MCF 10A (cell line): ENCODE measurements at regions not wholly inside any gene's neighbourhood (a gene's known extent, or its start where the extent isn't known, plus 50 kb on each side); places are given as distances from the start of the nearest gene placed in this dataset.
"Not testable (repeated sequence)": the region's sequence is repeated elsewhere in the genome, so short reads cannot be mapped to it uniquely, and the experiment has no call there.

Experiments used
- BruUV-seq: library from RNA; stranded (reverse); fragments of 400-500 nt; replicated peaks from 2 replicates; lab custom pipeline; 2021; lab: Mats Ljungman, UMichigan
- CTCF ChIA-PET: fragments of 300-600 bp; sonication (Branson Sonifier 250); formaldehyde crosslinking; extraction: SDS; loops from one replicate; lab custom pipeline; 2021; ENCODE audit warnings: antibody characterized with exemption, inconsistent platforms; lab: Yijun Ruan, JAX
- POLR2A ChIA-PET: fragments of 300-600, 350-650 bp; sonication (Branson Sonifier 250); formaldehyde crosslinking; extraction: SDS; loops from one replicate; lab custom pipeline; 2020; ENCODE audit warnings: antibody characterized with exemption, inconsistent platforms; lab: Yijun Ruan, JAX
- DNase-seq: peaks from one replicate; pipeline ENCODE4 v3.0.0-alpha.2; 2018; ENCODE audit not compliant: unreplicated experiment
- H3K27ac Mint-ChIP-seq: one replicate; pipeline ENCODE4 v1.8.0; 2022; ENCODE audit warnings: mild to moderate bottlenecking, low read depth, mixed read lengths; ENCODE audit not compliant: unreplicated experiment
- H3K27me3 Mint-ChIP-seq: one replicate; pipeline ENCODE4 v1.8.0; 2022; ENCODE audit warnings: mixed read lengths; ENCODE audit not compliant: insufficient read depth, unreplicated experiment
- H3K36me3 Mint-ChIP-seq: one replicate; pipeline ENCODE4 v1.8.0; 2022; ENCODE audit warnings: mild to moderate bottlenecking, moderate library complexity, mixed read lengths; ENCODE audit not compliant: insufficient read depth, unreplicated experiment
- H3K4me1 Mint-ChIP-seq: one replicate; pipeline ENCODE4 v1.8.0; 2022; ENCODE audit warnings: mixed read lengths; ENCODE audit not compliant: insufficient read depth, unreplicated experiment
- H3K4me3 Mint-ChIP-seq: one replicate; pipeline ENCODE4 v1.8.0; 2022; ENCODE audit warnings: mild to moderate bottlenecking, moderate library complexity, mixed read lengths; ENCODE audit not compliant: unreplicated experiment
- H3K9me3 Mint-ChIP-seq: one replicate; pipeline ENCODE4 v1.8.0; 2022; ENCODE audit warnings: mixed read lengths; ENCODE audit not compliant: unreplicated experiment
- intact Hi-C: fragments of 100-400 bp; cut with micrococcal nuclease; formaldehyde crosslinking; loops from 2 replicates; pipeline ENCODE4 v1.14.1; 2022
- TF ChIP-seq, protein P1 (sequence below): fragments of 200-600 bp; IDR thresholded peaks from one replicate; pipeline ENCODE4 v1.8.0; 2022; ENCODE audit warnings: antibody characterized with exemption, mild to moderate bottlenecking; ENCODE audit not compliant: unreplicated experiment

DNA sequence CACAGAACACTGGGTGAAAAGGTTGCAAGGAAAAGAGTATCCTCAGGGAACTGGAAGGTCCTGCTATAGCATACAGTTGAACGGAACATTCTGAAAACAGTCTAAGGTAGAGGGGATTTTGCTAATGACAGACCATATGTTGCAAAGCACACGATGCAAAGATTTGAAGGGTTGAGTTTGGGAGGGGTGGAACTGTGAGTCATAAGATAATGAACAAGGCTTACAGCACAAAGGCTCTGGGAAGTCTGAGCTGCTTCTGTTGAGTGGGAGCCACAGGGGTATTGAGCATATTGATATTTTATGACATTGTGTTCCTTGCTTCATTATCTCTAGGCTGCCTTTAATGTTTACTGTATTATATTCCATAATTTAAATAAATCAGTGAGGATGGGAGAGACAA lies 104.9 kb downstream of the PLPPR4 start:
- Mint-ChIP-seq H3K27me3 (no peaks in the 10 kb centered on the region), H3K36me3 (no peaks in the 10 kb centered on the region), H3K27ac (no peak overlapping the region), H3K4me3 (no peak overlapping the region), H3K9me3 (no peaks in the 10 kb centered on the region), H3K4me1 (peaks cover 6% of the 10 kb centered on the region)
- intact Hi-C loops = no loop called here
- TF ChIP-seq, protein P1, sequence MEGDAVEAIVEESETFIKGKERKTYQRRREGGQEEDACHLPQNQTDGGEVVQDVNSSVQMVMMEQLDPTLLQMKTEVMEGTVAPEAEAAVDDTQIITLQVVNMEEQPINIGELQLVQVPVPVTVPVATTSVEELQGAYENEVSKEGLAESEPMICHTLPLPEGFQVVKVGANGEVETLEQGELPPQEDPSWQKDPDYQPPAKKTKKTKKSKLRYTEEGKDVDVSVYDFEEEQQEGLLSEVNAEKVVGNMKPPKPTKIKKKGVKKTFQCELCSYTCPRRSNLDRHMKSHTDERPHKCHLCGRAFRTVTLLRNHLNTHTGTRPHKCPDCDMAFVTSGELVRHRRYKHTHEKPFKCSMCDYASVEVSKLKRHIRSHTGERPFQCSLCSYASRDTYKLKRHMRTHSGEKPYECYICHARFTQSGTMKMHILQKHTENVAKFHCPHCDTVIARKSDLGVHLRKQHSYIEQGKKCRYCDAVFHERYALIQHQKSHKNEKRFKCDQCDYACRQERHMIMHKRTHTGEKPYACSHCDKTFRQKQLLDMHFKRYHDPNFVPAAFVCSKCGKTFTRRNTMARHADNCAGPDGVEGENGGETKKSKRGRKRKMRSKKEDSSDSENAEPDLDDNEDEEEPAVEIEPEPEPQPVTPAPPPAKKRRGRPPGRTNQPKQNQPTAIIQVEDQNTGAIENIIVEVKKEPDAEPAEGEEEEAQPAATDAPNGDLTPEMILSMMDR = no peak
- CTCF ChIA-PET = no interaction called here
- DNase-seq = peak; percentile 10
- BruUV-seq = no TSS peak
- POLR2A ChIA-PET = no interaction called here

DNA sequence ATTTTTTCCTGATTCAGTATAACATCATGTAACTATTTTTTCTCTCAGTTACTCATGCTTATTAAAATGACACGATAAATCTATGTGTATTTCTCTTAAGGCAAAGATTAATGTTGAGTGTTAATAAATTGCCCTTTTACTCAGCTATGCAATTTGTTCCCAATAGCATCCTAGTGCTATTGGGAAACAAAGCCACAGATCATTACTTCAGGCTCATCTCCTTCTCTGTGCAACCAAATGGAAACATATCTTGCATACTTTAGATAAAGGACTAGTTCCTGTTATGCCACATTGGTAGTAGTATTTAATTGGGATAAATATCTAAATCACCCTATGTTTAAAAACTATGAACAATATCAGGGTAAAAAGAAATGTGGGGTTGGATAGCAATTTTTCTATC lies 106.2 kb downstream of the PLPPR4 start:
- Mint-ChIP-seq H3K4me3 (no peak overlapping the region), H3K27ac (no peak overlapping the region), H3K36me3 (no peaks in the 10 kb centered on the region), H3K9me3 (no peaks in the 10 kb centered on the region), H3K4me1 (peaks cover 6% of the 10 kb centered on the region), H3K27me3 (no peaks in the 10 kb centered on the region)
- no peak for DNase-seq
- POLR2A ChIA-PET = no interaction called here
- TF ChIP-seq, protein P1 = no peak
- CTCF ChIA-PET = no interaction called here
- no TSS peak for BruUV-seq
- intact Hi-C loops = no loop called here

DNA sequence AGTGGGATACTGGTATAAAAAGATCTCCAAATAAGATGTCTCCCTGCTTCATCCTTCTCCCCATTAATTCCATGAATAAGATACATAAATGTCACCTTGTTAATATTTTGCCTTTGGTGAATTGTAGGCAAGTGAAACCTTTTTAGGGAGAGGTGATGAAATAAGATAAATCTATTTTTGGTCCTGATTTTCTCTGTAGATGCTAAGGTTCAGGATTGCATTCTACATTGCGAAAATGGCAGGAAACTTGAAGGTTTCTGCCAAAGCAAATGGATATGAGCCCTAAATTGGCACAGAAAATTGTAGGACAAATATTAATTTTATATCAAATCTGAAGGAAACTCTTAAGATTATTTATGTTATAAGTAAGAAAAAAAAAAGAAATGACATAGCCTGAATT lies 107.1 kb downstream of the PLPPR4 start:
- Mint-ChIP-seq H3K4me3 (no peak overlapping the region), H3K36me3 (no peaks in the 10 kb centered on the region), H3K27ac (no peak overlapping the region), H3K4me1 (peaks cover 6% of the 10 kb centered on the region), H3K9me3 (no peaks in the 10 kb centered on the region), H3K27me3 (no peaks in the 10 kb centered on the region)
- BruUV-seq = no TSS peak
- intact Hi-C loops = no loop called here
- POLR2A ChIA-PET = no interaction called here
- no peak for DNase-seq
- TF ChIP-seq, protein P1 = no peak
- CTCF ChIA-PET = no interaction called here

DNA sequence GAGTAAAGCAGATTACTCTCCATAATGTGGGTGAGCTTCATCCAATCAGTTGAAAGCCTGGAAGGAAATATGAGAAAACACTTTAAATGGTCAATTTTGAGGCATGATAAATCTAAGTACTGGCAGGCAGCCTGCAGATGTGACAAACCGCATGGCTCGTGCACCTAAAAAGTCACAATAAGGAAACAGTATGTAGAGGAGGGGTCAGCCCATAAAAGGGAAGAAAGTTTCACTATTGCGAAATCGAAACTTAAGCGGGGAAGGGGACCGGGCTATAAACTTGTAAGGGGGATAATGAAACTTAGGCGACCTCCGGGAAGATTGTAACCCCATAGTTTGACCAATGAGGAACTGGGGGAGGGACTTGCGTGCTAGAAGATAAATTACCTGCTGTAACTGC lies 109.8 kb downstream of the PLPPR4 start:
- no TSS peak for BruUV-seq
- Mint-ChIP-seq H3K4me3 (no peak overlapping the region), H3K4me1 (peaks cover 2% of the 10 kb centered on the region), H3K27me3 (no peaks in the 10 kb centered on the region), H3K27ac (no peak overlapping the region), H3K9me3 (no peaks in the 10 kb centered on the region), H3K36me3 (no peaks in the 10 kb centered on the region)
- intact Hi-C loops = no loop called here
- TF ChIP-seq, protein P1 = no peak
- no peak for DNase-seq
- ChIA-PET CTCF (no interaction called here), POLR2A (no interaction called here)

DNA sequence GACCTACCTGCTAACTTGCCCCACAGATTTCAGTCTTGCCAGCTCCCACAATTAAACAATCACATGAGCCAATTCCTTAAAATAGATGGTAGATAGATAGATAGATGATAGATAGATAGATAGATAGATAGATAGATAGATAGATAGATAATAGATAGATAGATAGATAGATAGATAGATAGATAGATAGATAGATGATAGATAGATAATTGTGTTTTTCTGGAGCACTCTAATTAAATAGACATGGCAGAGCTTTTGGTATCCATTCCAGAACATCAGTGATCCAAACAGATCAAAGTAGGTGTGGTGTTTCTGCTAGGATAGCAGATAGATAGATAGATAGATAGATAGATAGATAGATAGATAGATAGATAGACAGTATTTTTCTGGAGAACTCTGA lies 110.4 kb downstream of the PLPPR4 start:
- H3K4me3 Mint-ChIP-seq, H3K27ac Mint-ChIP-seq, H3K36me3 Mint-ChIP-seq, BruUV-seq, DNase-seq, H3K27me3 Mint-ChIP-seq, H3K4me1 Mint-ChIP-seq, intact Hi-C loops, CTCF ChIA-PET, POLR2A ChIA-PET, H3K9me3 Mint-ChIP-seq: not testable (repeated sequence)
